HG03095 (cell line): ENCODE measurements at regions not wholly inside any gene's neighbourhood (a gene's known extent, or its start where the extent isn't known, plus 50 kb on each side); places are given as distances from the start of the nearest gene placed in this dataset.
"Not testable (repeated sequence)": the region's sequence is repeated elsewhere in the genome, so short reads cannot be mapped to it uniquely, and the experiment has no call there.

Experiments used
- ATAC-seq: cut with Tn5 transposase; IDR thresholded peaks from one replicate; pipeline ENCODE4 v1.9.1; 2021; ENCODE audit warnings: moderate library complexity; ENCODE audit not compliant: unreplicated experiment

DNA sequence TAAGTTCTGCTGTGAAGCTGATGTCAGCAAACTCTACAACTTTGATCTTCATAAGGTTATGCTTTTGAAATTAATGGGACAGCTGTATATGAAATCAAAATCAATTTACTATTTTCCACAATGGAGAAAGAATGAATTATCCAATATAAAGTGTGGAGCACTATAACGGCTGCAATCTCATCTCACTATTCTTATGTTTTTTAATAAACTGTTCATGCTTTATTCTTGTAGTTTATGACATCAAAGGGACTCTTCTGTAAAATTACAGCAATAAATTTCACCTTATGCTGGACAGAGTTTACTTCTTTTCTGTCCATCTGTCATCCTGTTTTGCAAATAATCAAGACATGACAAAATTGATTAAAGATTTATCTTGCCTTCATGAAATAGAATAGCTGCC is 192.5 kb downstream of the TECRL start:
- ATAC-seq = no peak

DNA sequence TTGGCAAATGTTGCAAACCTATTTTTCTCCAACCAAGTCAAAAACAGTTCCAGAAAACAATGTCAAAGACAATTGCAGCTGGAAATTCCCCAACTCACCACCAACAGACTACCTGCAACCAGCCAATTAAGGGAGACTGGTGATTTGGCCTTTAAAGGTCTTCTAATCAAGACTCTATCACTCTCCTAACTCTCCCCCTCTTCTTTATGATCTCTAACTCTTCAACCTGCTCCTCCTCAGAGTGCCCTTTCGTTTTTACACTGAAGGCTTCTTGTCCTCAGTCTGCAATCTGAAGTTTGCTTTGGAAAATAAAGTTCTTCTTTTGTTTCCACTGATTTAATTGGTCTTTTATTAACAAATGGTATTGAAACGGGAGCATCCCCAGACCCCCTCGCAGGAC is 203.9 kb downstream of the TECRL start:
- no peak for ATAC-seq

DNA sequence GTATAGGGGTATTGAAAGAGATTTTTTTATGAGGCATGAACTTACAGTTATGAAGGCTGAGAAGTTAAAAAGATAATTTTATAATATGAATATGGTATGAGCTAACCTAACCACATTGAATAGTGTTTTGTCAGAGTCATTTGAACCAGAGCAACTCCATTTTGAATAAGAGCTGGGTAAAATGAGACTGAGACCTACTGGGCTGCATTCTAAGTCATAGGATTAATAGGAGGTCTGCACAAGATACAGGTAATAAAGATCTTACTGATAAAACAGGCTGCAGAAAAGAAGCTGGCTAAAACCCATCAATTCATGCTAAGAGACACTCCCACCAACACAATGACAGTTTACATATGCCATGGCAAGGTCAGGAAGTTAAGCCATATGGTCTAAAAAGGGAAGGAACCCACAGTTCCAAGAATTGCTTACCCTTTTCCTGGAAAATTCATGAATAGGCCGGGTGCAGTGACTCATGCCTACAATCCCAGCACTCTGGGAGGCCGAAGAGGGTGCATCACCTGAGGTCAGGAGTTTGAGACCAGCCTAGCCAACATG is 209.2 kb downstream of the TECRL start:
- ATAC-seq = no peak

DNA sequence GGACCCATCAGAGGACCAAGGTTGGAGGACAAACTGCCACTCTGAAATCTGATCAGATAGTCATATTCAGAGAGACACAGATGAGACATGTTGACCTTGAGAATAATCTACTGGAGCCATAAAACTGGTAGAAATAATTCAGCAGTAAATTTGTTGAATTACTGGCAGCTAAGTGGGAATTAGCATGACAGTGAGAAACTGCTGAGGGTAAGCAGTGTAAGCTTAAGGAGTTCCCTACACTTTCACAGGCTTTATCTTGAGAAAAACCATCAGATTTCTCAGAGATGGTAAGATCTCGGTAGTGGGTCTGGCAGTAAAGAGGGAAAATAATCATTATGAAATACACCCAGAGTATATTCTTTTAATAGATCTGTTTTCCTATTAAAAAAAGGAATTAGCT is 213.7 kb downstream of the TECRL start:
- ATAC-seq = no peak

DNA sequence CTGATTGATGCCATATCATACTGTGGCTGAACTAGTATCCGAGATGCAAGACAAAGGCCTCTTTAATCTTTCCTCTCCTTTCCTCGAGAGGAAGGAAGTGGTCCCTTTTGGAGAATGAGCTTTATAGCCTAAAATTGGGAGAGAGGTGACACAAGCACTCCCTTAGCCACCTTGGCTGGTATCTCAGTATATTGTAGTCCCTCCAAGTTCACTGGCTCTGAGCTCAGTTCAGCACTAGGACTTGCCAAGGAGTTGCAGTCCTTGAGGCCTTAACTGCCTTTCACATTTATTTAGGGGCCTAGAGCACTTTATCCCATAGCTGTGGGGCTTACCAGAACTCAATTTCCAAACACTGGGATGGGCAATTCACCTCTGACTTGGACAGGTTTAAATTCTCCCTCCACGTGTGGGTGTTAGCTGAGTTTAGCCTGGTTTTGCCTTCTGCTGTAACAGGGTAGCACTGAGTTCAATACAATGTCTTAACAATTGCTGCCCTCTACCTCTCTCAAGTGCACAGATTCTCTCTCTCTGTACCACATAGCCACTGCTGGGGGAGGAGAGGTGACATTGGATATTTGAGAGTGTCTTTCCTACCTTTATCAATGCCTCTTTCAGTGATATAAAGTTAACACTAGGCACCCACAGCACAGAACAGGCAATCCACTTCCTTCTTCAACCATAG is 216.4 kb downstream of the TECRL start:
- no peak for ATAC-seq

DNA sequence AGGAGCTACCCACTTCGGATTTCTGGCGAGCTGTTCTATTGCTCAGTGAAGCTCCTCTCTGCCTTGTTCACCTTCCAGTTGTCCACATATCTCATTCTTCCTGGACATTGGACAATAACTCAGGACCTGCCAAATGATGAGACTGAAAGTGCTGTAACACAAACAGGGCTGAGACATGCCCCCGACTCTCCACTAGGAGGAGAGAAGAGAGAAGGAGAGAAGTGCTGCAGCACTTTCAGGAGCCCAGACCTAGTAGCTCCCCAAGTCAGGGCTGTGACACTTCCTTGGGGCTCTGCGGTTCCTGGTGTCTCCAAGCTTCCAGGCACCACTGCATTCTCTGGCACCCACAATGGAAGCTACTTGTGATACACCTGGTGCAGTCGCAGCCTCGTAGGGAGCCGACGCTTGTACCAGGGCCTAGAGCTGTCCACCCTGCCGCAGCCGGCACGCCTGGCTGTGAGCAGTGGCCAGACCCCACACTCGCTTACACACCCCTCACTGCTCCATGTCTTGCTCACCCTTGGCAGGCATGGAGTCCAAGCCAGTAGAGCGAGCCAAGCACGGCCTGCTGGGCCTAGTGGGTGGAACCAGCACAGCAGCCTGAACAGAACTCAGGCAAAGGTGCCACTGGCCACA is 234.9 kb downstream of the TECRL start:
- no peak for ATAC-seq

DNA sequence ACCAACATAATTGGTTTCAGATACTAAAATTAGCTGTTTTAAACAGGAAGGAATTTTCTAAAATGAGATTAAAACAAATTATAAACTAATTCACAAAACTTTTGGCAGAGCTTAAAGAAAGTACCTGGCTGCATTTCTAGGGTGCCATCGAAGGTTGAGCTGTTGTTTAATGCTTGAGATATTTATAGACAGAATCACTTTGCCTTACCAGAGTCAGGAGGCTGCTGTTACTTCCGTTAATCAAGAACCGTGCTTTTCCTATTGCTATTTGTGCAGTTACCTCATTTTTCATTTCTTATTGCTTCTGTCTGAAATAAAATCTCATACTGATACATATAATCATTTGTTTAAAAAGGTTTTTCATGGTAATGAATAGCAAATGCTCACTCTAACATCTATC is 242.9 kb downstream of the TECRL start:
- ATAC-seq = no peak

DNA sequence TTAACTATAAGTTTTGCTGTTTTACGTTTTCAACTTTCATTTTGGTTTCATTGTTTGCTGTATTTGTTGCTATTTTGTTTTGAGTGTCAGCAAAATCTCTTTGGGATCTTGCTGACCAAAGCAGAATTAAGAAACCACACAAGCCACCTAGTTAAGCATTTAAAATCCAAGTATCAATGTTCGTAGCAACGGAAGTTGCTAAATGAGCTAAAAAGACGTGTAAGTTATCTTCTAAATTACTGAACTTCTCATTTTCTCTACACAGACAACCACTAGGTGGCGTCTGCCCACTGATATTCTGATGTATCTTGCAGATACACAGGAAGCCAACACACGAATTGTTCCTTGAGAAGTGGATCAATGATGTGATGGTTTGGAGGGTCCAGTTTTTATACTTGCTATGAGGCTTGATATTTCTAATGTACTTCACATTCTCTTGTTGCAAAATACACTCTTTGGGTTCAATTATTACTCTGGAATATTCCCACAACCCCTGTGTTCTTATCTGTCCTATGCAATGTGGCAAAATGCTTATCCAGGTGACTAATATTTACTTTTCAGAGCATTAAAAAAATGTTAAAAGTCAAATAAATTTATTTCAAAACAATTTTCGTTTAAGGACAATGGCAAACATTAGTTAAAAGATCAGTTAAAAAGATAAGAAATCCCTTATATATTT is 250.5 kb downstream of the TECRL start:
- peak; percentile 91 for ATAC-seq

DNA sequence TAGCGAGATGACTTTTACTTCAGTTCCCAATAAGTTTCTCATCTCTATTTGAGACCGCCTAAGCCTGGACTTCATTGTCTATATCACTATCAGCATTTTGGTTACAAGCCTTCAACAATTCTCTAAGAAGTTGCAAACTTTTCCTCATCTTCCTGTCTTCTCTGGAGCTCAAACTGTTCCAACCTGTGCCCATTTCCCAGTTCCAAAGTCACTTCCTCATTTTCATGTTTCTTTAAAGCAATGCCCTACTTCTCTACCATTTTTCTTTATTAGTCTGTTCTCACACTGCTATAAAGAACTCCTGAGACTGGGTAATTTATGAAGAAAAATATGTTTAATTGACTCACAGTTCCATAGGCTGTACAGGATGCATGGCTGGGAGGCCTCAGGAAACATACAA is 251.9 kb downstream of the TECRL start:
- ATAC-seq = no peak

DNA sequence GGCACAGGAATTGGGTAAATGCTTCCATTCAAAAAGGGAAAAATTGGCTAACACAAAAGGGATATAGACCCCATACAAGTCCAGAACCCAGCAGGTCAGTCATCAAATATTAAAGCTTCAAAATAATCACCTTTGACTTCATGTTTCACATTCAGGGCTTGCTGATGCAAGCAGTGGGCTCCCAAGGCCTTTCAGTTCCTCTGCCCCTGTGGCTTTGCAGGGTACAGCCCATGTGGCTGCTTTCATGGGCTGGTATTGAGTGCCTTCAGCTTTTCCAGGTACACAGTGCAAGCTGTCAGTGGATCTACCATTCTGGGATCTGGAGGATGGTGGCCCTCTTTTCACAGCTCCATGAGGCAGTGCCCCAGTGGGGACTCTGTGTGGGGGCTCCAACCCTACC is 253.0 kb downstream of the TECRL start:
- no peak for ATAC-seq

DNA sequence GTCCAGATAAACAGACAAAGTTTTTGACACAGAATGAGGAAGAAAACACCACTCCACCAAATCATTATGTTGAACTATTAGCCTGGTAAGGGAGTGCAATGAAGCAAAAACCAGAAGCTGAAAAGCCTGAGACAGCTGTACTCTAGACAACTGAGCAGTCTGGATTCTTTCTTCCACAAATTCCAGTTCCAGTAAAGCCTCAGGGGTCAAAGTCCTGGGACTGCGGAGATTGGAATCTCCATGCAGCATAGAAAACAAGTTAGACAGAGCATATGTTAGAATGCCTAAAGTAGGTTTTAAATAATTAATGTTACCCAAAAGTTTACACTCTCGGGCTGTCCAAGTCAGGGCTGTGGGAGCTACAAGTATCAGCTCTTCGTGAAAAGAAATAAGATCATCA is 263.2 kb downstream of the TECRL start:
- ATAC-seq = no peak

DNA sequence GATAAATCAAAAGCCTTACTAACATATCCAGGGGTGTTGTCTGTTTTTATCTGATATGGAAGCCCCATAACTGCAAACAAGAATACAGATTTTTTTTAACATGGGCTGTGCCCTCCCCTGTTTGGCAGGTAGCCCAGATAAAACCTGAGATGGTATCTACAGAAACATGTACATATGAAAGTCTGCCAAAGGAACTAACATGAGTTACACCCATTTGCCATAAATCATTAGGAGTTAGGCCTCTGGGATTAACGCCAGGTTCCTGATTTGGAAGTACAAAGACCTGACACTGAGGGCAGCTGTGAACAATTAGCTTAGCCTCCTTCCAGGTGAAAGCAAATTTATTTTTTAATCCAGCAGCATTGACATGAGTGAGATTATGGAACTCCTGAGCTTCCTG is 264.3 kb downstream of the TECRL start:
- ATAC-seq = no peak

DNA sequence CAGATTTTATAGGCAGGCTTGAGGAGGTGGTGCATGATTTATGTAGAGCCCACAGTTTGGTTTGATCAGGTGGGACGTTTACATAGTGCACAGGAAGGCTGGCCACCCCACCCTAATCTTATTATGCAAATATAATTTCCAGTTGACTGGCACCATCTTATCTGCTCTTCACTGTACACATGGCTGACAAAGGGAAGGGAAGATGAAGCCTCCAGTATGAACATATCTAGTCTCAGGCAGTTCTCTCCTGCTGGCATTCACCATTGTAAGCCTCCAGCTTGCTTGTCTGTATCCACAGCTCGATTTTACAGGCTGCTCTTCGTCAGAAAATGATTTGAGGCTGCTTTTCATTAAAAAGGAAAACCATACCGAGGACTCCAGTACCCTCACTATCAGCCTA is 278.3 kb downstream of the TECRL start:
- no peak for ATAC-seq

DNA sequence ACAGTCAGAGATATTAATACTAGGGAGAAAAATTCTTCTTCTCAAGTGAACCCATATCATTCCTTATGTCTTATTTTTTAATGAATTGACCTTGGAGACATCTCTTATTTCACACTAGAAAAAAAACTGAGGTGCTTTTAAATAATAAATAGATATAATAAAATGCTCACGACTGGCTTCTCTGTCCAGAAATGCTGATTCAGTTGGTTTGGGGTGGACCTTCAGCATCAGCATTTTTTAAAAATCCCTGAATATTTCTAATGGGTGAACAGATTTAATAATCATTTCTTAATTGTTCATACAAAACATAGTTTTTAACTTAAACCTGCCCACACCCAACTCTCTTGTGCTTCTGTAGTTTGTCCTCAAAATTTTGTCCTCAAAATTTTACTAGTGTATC is 283.9 kb downstream of the TECRL start:
- ATAC-seq = no peak

DNA sequence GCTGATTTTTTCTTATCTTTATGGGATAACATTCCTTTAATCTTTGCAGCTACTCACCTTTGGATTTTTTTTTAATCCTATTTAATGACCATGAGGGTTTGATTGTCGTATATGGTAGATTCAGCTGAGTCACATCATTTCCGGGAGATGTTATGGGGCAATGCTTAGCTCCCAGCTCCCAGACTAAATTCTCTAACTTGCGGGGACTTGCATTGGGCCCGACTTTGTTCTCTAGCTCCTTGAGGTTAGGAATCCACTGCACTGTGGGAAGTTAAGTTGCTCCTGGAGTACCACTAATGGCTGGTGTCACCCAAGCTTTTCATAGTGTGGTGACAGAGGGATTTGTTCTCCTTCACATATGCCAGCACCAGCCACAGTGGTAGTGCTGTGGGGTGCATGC is 287.4 kb downstream of the TECRL start:
- no peak for ATAC-seq

DNA sequence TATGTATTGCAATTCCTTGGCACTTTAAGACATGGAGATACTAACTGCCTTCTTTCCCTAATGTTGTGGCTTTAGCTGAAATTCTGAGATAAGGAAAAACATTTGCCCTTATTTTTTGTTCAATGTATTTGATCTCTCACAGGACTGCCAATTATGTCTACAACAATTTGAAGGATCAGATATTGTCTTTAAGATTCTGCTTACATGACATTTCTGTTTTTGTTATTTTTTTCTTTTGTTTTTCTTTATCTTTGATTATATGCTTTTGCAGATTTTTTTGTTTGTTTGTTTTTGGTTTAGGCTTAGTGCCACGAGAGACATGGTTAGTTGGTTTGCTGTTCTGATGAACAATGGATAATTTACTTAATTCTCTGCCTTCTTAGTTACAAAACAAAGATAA is 303.3 kb downstream of the TECRL start:
- ATAC-seq = no peak

DNA sequence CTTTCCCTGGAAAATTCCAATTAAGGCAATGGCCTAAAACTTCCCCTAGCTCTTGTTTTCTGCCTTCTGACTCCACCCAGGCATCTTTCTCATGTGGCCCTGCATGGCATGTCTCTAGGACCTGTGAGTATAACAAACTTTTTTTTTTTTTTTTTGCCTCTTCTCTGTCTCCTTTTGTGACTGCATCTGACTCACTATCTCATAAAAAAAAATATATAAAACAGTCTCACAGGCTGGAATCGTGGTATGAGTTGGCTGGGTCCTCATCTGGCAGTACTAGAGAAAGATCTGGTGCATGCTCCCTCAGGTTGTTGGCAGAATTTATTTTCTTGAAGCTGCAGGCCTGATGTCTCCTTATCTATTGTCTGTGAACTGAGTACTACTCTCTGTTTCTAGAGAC is 313.9 kb downstream of the TECRL start:
- no peak for ATAC-seq

DNA sequence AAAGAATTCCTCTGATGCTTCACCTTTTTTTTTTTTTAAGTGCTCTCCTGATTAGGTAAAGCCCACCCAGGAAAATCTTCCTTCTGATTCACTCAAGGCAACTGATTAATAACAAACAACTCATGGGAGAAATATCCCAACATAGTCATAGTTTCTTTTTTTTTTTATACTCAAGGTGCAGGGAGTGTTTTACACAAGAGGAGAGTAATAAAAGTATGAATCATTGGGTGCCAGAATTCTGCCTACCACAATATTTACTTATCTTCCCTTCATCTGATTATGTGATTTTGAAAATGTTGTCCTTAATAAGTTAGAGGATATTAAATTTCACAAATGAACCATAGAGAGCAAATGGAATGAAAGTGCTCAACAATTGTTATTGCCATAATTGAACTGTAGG is 329.9 kb downstream of the TECRL start:
- ATAC-seq = no peak

DNA sequence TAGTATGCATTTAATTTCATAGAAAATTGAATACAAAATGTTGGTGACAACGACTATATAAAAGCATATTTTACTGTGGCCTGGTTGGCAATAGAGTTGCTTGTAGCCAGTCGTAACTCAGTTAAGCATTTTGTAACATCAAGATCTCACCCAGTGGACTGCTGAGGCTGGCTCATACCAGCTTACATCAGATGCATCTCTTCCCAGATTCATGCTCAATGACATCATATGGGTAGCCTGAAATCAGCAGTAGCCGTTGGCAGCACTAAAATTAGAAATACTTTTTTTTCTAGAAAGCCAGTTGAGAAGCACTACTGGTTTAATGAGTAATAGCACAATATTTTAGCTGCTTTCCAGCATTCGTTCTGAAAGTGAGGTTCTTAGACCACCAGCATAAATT is 341.2 kb downstream of the TECRL start:
- ATAC-seq = no peak

DNA sequence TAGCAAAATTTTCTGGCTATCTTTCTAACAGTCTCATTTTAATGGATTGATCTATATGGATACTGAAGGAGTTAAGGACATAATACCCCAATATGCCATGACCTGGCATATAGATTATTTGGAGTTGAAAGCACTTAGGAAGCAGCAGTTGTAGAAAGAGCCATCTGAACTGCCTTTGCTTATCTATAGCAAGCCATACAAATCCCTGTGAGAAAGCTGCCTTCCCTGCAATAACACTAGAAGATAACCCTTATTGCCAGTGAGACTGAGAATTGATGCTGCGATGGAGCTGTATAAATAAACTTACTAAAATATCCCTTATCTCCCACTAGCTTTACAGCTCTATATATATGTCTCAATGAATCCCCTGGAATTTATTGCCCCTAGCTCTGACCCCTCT is 346.3 kb downstream of the TECRL start:
- no peak for ATAC-seq

DNA sequence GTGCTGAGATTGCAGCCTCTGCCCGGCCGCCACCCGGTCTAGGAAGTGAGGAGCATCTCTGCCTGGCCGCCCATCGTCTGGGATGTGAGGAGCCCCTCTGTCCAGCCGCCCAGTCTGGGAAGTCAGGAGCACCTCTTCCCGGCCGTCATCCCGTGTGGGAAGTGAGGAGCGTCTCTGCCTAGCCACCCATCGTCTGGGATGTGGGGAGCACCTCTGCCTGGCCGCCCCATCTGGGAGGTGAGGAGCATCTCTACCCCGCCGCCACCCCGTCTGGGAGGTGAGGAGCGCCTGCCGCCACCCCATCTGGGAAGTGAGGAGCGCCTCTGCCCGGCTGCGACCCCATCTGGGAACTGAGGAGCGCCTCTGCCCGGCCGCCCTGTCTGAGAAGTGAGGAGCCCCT is 372.2 kb downstream of the TECRL start:
- not testable (repeated sequence) for ATAC-seq

DNA sequence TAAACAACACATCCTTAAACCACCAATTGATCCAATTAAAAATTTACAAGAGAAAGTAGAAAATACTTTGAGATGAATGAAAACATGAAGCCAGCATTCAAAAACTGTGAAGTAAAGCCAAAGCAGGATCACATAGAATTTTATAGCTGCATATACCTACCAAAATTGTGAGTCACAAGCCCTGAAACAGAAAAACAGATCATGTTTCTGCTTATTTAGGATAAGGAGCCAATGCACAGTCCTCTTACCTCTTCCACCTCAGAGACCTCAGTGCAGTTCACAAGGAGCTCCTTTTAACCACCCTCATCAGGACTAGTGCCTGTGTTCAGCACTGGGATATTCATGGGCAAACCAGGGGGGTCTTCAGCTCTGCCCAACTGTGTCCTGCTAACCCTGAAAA is 386.7 kb downstream of the TECRL start:
- ATAC-seq = no peak
